GM13976 (cell line): ENCODE measurements at regions not wholly inside any gene's neighbourhood (a gene's known extent, or its start where the extent isn't known, plus 50 kb on each side); places are given as distances from the start of the nearest gene placed in this dataset.

Source experiments
- DNase-seq: peaks from one replicate; pipeline ENCODE4 v3.0.0; 2012; ENCODE audit warnings: low spot score
- CTCF ChIP-seq: IDR thresholded peaks from 2 replicates; pipeline ENCODE4 v1.5.1; 2012; ENCODE audit warnings: borderline replicate concordance, mild to moderate bottlenecking; ENCODE audit not compliant: insufficient read depth; ENCODE audit errors: extremely low read depth, missing control alignments, control extremely low read depth
- in situ Hi-C: fragments of 300-500 bp; cut with MboI; formaldehyde crosslinking; loops from one replicate; pipeline ENCODE4 v1.12.0; 2022; ENCODE audit warnings: low sequenced_read_pairs, mixed read lengths, inconsistent platforms; ENCODE audit not compliant: unreplicated experiment

GRCh38 chr1:71135571-71135970, 54.7 kb upstream of the ZRANB2 start:
- TF ChIP-seq CTCF: no peak
- in situ Hi-C loops: no loop called here
- DNase-seq: no peak
